GM23338 (cell line): ENCODE measurements at regions not wholly inside any gene's neighbourhood (a gene's known extent, or its start where the extent isn't known, plus 50 kb on each side); places are given as distances from the start of the nearest gene placed in this dataset.

ENCODE experiments used
- ATAC-seq: fragments of 200-7000 bp; cut with Tn5 transposase; 3 replicates; pipeline ENCODE4 v1.9.1; 2020
- DNase-seq: peaks from one replicate; pipeline ENCODE4 v3.0.0-alpha.2; 2015; ENCODE audit warnings: low spot score
- H2AFZ ChIP-seq: fragments of 200-600 bp; sonication (generic); 2 replicates; pipeline ENCODE4 v1.8.0; 2016; ENCODE audit warnings: antibody characterized with exemption, mild to moderate bottlenecking, moderate library complexity
- H3F3A ChIP-seq: fragments of 200-600 bp; sonication (generic); replicated peaks from 2 replicates; pipeline ENCODE4 v1.8.0; 2017; ENCODE audit warnings: antibody characterized with exemption, mixed run types, low read depth
- H3K27ac ChIP-seq: fragments of 200-600 bp; sonication (generic); 2 replicates; pipeline ENCODE4 v1.6.1; 2016; ENCODE audit warnings: low read depth
- H3K27me3 ChIP-seq: fragments of 200-600 bp; sonication (generic); 2 replicates; pipeline ENCODE4 v1.8.0; 2016; ENCODE audit warnings: mild to moderate bottlenecking, mixed run types, moderate library complexity; ENCODE audit not compliant: insufficient read depth
- H3K36me3 ChIP-seq: fragments of 200-600 bp; sonication (generic); 2 replicates; pipeline ENCODE4 v1.8.0; 2016; ENCODE audit warnings: mild to moderate bottlenecking; ENCODE audit not compliant: insufficient read depth
- H3K4me1 ChIP-seq: fragments of 200-600 bp; sonication (generic); 2 replicates; pipeline ENCODE4 v1.8.0; 2016; ENCODE audit warnings: mild to moderate bottlenecking, moderate library complexity; ENCODE audit not compliant: insufficient read depth
- H3K4me2 ChIP-seq: fragments of 200-600 bp; sonication (generic); 2 replicates; pipeline ENCODE4 v1.7.1; 2017; ENCODE audit warnings: mixed run types
- H3K4me3 ChIP-seq: fragments of 200-600 bp; sonication (generic); 2 replicates; pipeline ENCODE4 v1.6.1; 2016; ENCODE audit warnings: mixed run types
- H3K79me2 ChIP-seq: fragments of 200-600 bp; sonication (generic); replicated peaks from 2 replicates; pipeline ENCODE4 v1.8.0; 2017; ENCODE audit warnings: mild to moderate bottlenecking; ENCODE audit not compliant: insufficient read depth
- H3K9me2 ChIP-seq: fragments of 200-600 bp; sonication (generic); 2 replicates; pipeline ENCODE4 v1.8.0; 2017; ENCODE audit not compliant: insufficient read depth
- H4K20me1 ChIP-seq: fragments of 200-600 bp; sonication (generic); replicated peaks from 2 replicates; pipeline ENCODE4 v1.8.0; 2017; ENCODE audit warnings: mild to moderate bottlenecking; ENCODE audit not compliant: insufficient read depth
- H3K27ac Mint-ChIP-seq: 2 replicates; pipeline ENCODE4 v1.8.0; 2020; ENCODE audit warnings: inconsistent platforms, mild to moderate bottlenecking, moderate library complexity, mixed read lengths
- H3K27me3 Mint-ChIP-seq: 3 replicates; pipeline ENCODE4 v1.8.0; 2022; ENCODE audit warnings: low read depth, mild to moderate bottlenecking, moderate library complexity, mixed read lengths, inconsistent platforms; ENCODE audit not compliant: insufficient read depth, poor library complexity
- H3K36me3 Mint-ChIP-seq: 3 replicates; pipeline ENCODE4 v1.8.0; 2021; ENCODE audit warnings: low read depth, mild to moderate bottlenecking, inconsistent platforms, moderate library complexity, mixed read lengths
- H3K4me1 Mint-ChIP-seq: 3 replicates; pipeline ENCODE4 v1.8.0; 2020; ENCODE audit warnings: mild to moderate bottlenecking, inconsistent platforms, mixed read lengths
- H3K4me3 Mint-ChIP-seq: 3 replicates; pipeline ENCODE4 v1.8.0; 2021; ENCODE audit warnings: moderate library complexity, mild to moderate bottlenecking, inconsistent platforms, mixed read lengths
- H3K9me3 Mint-ChIP-seq: 3 replicates; pipeline ENCODE4 v1.8.0; 2020; ENCODE audit warnings: moderate library complexity, mild to moderate bottlenecking, inconsistent platforms, mixed read lengths
- CREB1 ChIP-seq: fragments of 250-450 bp; sonication (Bioruptor Pico); IDR thresholded peaks from 2 replicates; pipeline ENCODE4 v1.5.0; 2020; ENCODE audit warnings: low read depth, mild to moderate bottlenecking, moderate library complexity
- EZH2phosphoT487 ChIP-seq: fragments of 200-600 bp; sonication (generic); IDR thresholded peaks from one replicate; pipeline ENCODE4 v1.8.1; 2018; ENCODE audit warnings: antibody characterized with exemption; ENCODE audit not compliant: unreplicated experiment
- JUNB ChIP-seq: IDR thresholded peaks from one replicate; pipeline ENCODE4 v1.6.1; 2016; ENCODE audit warnings: antibody characterized with exemption; ENCODE audit not compliant: unreplicated experiment
- NANOG ChIP-seq: IDR thresholded peaks from 2 replicates; pipeline ENCODE4 v1.6.1; 2016; ENCODE audit warnings: antibody characterized with exemption, borderline replicate concordance
- POLR2AphosphoS5 ChIP-seq: IDR thresholded peaks from 2 replicates; pipeline ENCODE4 v1.6.1; 2016; ENCODE audit warnings: antibody characterized with exemption, low read depth
- STAT1 ChIP-seq: IDR thresholded peaks from one replicate; pipeline ENCODE4 v1.6.1; 2016; ENCODE audit warnings: antibody characterized with exemption; ENCODE audit not compliant: unreplicated experiment
- ZNF114 ChIP-seq: fragments of 250-450 bp; sonication (Bioruptor Pico); IDR thresholded peaks from 2 replicates; pipeline ENCODE4 v1.5.0; 2020; ENCODE audit warnings: mild to moderate bottlenecking, moderate library complexity
- ZNF331 ChIP-seq: fragments of 250-450 bp; sonication (Bioruptor Pico); IDR thresholded peaks from 2 replicates; pipeline ENCODE4 v1.5.0; 2020; ENCODE audit warnings: low read depth, mild to moderate bottlenecking, moderate library complexity
- TF ChIP-seq, protein P1 (sequence below): IDR thresholded peaks from 2 replicates; pipeline ENCODE4 v1.6.1; 2016; ENCODE audit warnings: antibody characterized with exemption
- TF ChIP-seq, protein P2 (sequence below), 2 experiments: fragments of 200-600 bp in 1 of 2; sonication (generic) in 1 of 2; conservative IDR thresholded peaks; 2 replicates each; pipeline versions ENCODE4 v1.5.1 to v1.6.1; 2016 to 2017; ENCODE audit warnings: antibody characterized with exemption in 2 of 2, low read depth in 2 of 2, mild to moderate bottlenecking in 2 of 2, moderate library complexity in 1 of 2
- TF ChIP-seq, protein P3 (sequence below): fragments of 250-450 bp; sonication (Bioruptor Pico); IDR thresholded peaks from 2 replicates; pipeline ENCODE4 v1.5.0; 2020; ENCODE audit warnings: mild to moderate bottlenecking, moderate library complexity
- TF ChIP-seq, protein P4 (sequence below): IDR thresholded peaks from one replicate; pipeline ENCODE4 v1.6.1; 2018; ENCODE audit warnings: antibody characterized with exemption; ENCODE audit not compliant: unreplicated experiment

DNA sequence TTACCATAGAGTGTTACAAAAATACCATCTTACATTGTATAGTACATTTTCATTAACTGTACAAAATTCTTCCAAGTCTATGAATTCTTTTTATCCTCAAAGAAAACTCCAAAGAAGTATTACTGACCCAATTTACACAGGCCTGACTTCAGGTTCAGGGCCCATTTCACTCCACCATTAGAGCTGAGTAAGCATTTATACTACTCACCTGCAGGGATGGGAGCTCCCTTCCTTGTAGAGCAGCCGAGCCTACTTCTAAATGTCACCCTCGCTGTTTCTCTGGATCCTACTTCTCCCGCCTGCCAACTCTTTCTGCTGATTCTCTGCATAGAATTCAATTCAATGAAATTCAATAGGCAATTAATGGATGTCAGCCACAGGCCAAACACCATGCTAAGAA lies 56.0 kb downstream of the CCDC71L start:
- H4K20me1 ChIP-seq: no peaks in the 10 kb centered on the region
- peak; percentile 45; the same call in 1 of the 3 replicates for ATAC-seq
- H3K4me3 Mint-ChIP-seq: no peak overlapping the region

More for the DNA sequence above, 56.0 kb downstream of the CCDC71L start:
- Histone ChIP-seq H2AFZ (no peak overlapping the region; the same call in 1 of the 2 replicates), H3K79me2 (no peaks in the 10 kb centered on the region), H3K27ac (no peak overlapping the region), H3K4me3 (no peak overlapping the region), H3K9me2 (peaks cover 23% of the 10 kb centered on the region), H3K4me2 (no peak overlapping the region), H3K36me3 (no peaks in the 10 kb centered on the region), H3F3A (no peaks in the 10 kb centered on the region), H3K27me3 (no peaks in the 10 kb centered on the region), H3K4me1 (peaks cover 9% of the 10 kb centered on the region)
- H3K4me1 Mint-ChIP-seq: no peaks in the 10 kb centered on the region
- H3K27ac Mint-ChIP-seq: no peak overlapping the region
- no peaks in the 10 kb centered on the region for H3K9me3 Mint-ChIP-seq
- H3K27me3 Mint-ChIP-seq: no peaks in the 10 kb centered on the region
- DNase-seq: no peak
- TF ChIP-seq ZNF114 (CRISPR knock-in tag) (no peak), CREB1 (CRISPR knock-in tag) (no peak), NANOG (no peak), POLR2AphosphoS5 (no peak), ZNF331 (no peak), EZH2phosphoT487 (no peak), STAT1 (no peak), JUNB (no peak)
- TF ChIP-seq, protein P1, sequence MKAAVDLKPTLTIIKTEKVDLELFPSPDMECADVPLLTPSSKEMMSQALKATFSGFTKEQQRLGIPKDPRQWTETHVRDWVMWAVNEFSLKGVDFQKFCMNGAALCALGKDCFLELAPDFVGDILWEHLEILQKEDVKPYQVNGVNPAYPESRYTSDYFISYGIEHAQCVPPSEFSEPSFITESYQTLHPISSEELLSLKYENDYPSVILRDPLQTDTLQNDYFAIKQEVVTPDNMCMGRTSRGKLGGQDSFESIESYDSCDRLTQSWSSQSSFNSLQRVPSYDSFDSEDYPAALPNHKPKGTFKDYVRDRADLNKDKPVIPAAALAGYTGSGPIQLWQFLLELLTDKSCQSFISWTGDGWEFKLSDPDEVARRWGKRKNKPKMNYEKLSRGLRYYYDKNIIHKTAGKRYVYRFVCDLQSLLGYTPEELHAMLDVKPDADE: no peak
- TF ChIP-seq, protein P2, sequence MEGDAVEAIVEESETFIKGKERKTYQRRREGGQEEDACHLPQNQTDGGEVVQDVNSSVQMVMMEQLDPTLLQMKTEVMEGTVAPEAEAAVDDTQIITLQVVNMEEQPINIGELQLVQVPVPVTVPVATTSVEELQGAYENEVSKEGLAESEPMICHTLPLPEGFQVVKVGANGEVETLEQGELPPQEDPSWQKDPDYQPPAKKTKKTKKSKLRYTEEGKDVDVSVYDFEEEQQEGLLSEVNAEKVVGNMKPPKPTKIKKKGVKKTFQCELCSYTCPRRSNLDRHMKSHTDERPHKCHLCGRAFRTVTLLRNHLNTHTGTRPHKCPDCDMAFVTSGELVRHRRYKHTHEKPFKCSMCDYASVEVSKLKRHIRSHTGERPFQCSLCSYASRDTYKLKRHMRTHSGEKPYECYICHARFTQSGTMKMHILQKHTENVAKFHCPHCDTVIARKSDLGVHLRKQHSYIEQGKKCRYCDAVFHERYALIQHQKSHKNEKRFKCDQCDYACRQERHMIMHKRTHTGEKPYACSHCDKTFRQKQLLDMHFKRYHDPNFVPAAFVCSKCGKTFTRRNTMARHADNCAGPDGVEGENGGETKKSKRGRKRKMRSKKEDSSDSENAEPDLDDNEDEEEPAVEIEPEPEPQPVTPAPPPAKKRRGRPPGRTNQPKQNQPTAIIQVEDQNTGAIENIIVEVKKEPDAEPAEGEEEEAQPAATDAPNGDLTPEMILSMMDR (conservative IDR thresholded peaks at IDR 0.05; ENCODE audit: low read depth in 2 of 2): no peak
- TF ChIP-seq, protein P3, sequence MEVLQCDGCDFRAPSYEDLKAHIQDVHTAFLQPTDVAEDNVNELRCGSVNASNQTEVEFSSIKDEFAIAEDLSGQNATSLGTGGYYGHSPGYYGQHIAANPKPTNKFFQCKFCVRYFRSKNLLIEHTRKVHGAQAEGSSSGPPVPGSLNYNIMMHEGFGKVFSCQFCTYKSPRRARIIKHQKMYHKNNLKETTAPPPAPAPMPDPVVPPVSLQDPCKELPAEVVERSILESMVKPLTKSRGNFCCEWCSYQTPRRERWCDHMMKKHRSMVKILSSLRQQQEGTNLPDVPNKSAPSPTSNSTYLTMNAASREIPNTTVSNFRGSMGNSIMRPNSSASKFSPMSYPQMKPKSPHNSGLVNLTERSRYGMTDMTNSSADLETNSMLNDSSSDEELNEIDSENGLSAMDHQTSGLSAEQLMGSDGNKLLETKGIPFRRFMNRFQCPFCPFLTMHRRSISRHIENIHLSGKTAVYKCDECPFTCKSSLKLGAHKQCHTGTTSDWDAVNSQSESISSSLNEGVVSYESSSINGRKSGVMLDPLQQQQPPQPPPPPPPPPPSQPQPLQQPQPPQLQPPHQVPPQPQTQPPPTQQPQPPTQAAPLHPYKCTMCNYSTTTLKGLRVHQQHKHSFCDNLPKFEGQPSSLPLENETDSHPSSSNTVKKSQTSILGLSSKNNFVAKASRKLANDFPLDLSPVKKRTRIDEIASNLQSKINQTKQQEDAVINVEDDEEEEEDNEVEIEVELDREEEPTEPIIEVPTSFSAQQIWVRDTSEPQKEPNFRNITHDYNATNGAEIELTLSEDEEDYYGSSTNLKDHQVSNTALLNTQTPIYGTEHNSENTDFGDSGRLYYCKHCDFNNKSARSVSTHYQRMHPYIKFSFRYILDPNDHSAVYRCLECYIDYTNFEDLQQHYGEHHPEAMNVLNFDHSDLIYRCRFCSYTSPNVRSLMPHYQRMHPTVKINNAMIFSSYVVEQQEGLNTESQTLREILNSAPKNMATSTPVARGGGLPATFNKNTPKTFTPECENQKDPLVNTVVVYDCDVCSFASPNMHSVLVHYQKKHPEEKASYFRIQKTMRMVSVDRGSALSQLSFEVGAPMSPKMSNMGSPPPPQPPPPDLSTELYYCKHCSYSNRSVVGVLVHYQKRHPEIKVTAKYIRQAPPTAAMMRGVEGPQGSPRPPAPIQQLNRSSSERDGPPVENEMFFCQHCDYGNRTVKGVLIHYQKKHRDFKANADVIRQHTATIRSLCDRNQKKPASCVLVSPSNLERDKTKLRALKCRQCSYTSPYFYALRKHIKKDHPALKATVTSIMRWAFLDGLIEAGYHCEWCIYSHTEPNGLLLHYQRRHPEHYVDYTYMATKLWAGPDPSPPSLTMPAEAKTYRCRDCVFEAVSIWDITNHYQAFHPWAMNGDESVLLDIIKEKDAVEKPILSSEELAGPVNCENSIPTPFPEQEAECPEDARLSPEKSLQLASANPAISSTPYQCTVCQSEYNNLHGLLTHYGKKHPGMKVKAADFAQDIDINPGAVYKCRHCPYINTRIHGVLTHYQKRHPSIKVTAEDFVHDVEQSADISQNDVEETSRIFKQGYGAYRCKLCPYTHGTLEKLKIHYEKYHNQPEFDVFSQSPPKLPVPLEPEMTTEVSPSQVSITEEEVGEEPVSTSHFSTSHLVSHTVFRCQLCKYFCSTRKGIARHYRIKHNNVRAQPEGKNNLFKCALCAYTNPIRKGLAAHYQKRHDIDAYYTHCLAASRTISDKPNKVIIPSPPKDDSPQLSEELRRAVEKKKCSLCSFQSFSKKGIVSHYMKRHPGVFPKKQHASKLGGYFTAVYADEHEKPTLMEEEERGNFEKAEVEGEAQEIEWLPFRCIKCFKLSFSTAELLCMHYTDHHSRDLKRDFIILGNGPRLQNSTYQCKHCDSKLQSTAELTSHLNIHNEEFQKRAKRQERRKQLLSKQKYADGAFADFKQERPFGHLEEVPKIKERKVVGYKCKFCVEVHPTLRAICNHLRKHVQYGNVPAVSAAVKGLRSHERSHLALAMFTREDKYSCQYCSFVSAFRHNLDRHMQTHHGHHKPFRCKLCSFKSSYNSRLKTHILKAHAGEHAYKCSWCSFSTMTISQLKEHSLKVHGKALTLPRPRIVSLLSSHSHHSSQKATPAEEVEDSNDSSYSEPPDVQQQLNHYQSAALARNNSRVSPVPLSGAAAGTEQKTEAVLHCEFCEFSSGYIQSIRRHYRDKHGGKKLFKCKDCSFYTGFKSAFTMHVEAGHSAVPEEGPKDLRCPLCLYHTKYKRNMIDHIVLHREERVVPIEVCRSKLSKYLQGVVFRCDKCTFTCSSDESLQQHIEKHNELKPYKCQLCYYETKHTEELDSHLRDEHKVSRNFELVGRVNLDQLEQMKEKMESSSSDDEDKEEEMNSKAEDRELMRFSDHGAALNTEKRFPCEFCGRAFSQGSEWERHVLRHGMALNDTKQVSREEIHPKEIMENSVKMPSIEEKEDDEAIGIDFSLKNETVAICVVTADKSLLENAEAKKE: no peak
- TF ChIP-seq, protein P4, sequence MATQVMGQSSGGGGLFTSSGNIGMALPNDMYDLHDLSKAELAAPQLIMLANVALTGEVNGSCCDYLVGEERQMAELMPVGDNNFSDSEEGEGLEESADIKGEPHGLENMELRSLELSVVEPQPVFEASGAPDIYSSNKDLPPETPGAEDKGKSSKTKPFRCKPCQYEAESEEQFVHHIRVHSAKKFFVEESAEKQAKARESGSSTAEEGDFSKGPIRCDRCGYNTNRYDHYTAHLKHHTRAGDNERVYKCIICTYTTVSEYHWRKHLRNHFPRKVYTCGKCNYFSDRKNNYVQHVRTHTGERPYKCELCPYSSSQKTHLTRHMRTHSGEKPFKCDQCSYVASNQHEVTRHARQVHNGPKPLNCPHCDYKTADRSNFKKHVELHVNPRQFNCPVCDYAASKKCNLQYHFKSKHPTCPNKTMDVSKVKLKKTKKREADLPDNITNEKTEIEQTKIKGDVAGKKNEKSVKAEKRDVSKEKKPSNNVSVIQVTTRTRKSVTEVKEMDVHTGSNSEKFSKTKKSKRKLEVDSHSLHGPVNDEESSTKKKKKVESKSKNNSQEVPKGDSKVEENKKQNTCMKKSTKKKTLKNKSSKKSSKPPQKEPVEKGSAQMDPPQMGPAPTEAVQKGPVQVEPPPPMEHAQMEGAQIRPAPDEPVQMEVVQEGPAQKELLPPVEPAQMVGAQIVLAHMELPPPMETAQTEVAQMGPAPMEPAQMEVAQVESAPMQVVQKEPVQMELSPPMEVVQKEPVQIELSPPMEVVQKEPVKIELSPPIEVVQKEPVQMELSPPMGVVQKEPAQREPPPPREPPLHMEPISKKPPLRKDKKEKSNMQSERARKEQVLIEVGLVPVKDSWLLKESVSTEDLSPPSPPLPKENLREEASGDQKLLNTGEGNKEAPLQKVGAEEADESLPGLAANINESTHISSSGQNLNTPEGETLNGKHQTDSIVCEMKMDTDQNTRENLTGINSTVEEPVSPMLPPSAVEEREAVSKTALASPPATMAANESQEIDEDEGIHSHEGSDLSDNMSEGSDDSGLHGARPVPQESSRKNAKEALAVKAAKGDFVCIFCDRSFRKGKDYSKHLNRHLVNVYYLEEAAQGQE: no peak
- H3K36me3 Mint-ChIP-seq: no peaks in the 10 kb centered on the region
